Neuronal stem cell (in vitro differentiated cells): ENCODE measurements at regions not wholly inside any gene's neighbourhood (a gene's known extent, or its start where the extent isn't known, plus 50 kb on each side); places are given as distances from the start of the nearest gene placed in this dataset.

ENCODE experiments used
- DNase-seq: peaks from one replicate; pipeline ENCODE4 v3.0.0-alpha.2; 2013; ENCODE audit warnings: low spot score
- H2AFZ ChIP-seq: one replicate; pipeline ENCODE4 v1.6.1; 2013; ENCODE audit warnings: mild to moderate bottlenecking, low read length, inconsistent platforms
- H2AK5ac ChIP-seq: 2 replicates; pipeline ENCODE4 v1.6.1; 2013; ENCODE audit warnings: low read depth, mild to moderate bottlenecking, inconsistent platforms, low read length, moderate library complexity, mixed read lengths
- H2BK120ac ChIP-seq: 2 replicates; pipeline ENCODE4 v1.6.1; 2013; ENCODE audit warnings: low read depth, mild to moderate bottlenecking, inconsistent platforms, low read length, moderate library complexity, mixed read lengths
- H2BK12ac ChIP-seq: one replicate; pipeline ENCODE4 v1.6.1; 2013; ENCODE audit warnings: low read length, inconsistent platforms
- H2BK15ac ChIP-seq: 2 replicates; pipeline ENCODE4 v1.6.1; 2013; ENCODE audit warnings: mild to moderate bottlenecking, low read length, inconsistent platforms, mixed read lengths
- H2BK5ac ChIP-seq: one replicate; pipeline ENCODE4 v1.6.1; 2013; ENCODE audit warnings: inconsistent platforms, mild to moderate bottlenecking, low read length, moderate library complexity
- H3K14ac ChIP-seq: one replicate; pipeline ENCODE4 v1.6.1; 2013; ENCODE audit warnings: low read length, inconsistent platforms
- H3K18ac ChIP-seq: 2 replicates; pipeline ENCODE4 v1.6.1; 2013; ENCODE audit warnings: low read length, inconsistent platforms
- H3K23ac ChIP-seq: 2 replicates; pipeline ENCODE4 v1.6.1; 2013; ENCODE audit warnings: low read depth, mild to moderate bottlenecking, mixed read lengths, low read length, inconsistent platforms; ENCODE audit not compliant: poor library complexity
- H3K27ac ChIP-seq: replicated peaks from 3 replicates; pipeline ENCODE4 v1.5.1; 2013; ENCODE audit warnings: low read length, inconsistent platforms
- H3K27me3 ChIP-seq, 3 experiments: 2 replicates each; pipeline ENCODE4 v1.6.1; 2013; ENCODE audit warnings: low read length in 3 of 3, mild to moderate bottlenecking in 2 of 3, inconsistent platforms in 1 of 3, low read depth in 1 of 3, mixed read lengths in 1 of 3, moderate library complexity in 1 of 3; ENCODE audit not compliant: control insufficient read depth in 3 of 3, insufficient read depth in 3 of 3
- H3K36me3 ChIP-seq, 2 donors: replicated peaks in 1 of 2; 2 replicates each; pipeline ENCODE4 v1.6.1; 2013; ENCODE audit warnings: low read length in 2 of 2; ENCODE audit not compliant: control insufficient read depth in 2 of 2, insufficient read depth in 2 of 2
- H3K4ac ChIP-seq: 2 replicates; pipeline ENCODE4 v1.6.1; 2013; ENCODE audit warnings: inconsistent platforms, mild to moderate bottlenecking, low read length, moderate library complexity
- H3K4me1 ChIP-seq, 2 donors: 1 replicate in 1 of 2; 2 replicates in 1 of 2; pipeline ENCODE4 v1.6.1; 2013; ENCODE audit warnings: low read length in 2 of 2, low read depth in 1 of 2; ENCODE audit not compliant: control insufficient read depth in 2 of 2, insufficient read depth in 1 of 2
- H3K4me2 ChIP-seq: one replicate; pipeline ENCODE4 v1.6.1; 2013; ENCODE audit warnings: mild to moderate bottlenecking, low read length, inconsistent platforms; ENCODE audit not compliant: insufficient read depth, poor library complexity, severe bottlenecking
- H3K4me3 ChIP-seq, 2 donors: 2 replicates each; pipeline ENCODE4 v1.5.1; 2013; ENCODE audit warnings: low read length in 2 of 2, mild to moderate bottlenecking in 2 of 2, inconsistent platforms in 1 of 2, moderate library complexity in 1 of 2
- H3K79me1 ChIP-seq: one replicate; pipeline ENCODE4 v1.6.1; 2013; ENCODE audit warnings: low read depth, mild to moderate bottlenecking, inconsistent platforms, low read length, moderate library complexity
- H3K9ac ChIP-seq: one replicate; pipeline ENCODE4 v1.6.1; 2013; ENCODE audit warnings: mild to moderate bottlenecking, low read depth, low read length, inconsistent platforms; ENCODE audit not compliant: poor library complexity
- H3K9me3 ChIP-seq, 2 donors: replicated peaks in 1 of 2; 2 replicates each; pipeline versions ENCODE3 to v1.6.1; 2013; ENCODE audit warnings: low read length in 2 of 2, mild to moderate bottlenecking in 2 of 2, inconsistent platforms in 1 of 2, low read depth in 1 of 2, mixed read lengths in 1 of 2, moderate library complexity in 1 of 2; ENCODE audit not compliant: control insufficient read depth in 2 of 2, insufficient read depth in 1 of 2
- H4K8ac ChIP-seq: one replicate; pipeline ENCODE4 v1.6.1; 2013; ENCODE audit warnings: low read depth, mild to moderate bottlenecking, inconsistent platforms, low read length, moderate library complexity
- H4K91ac ChIP-seq: one replicate; pipeline ENCODE4 v1.6.1; 2013; ENCODE audit warnings: low read length, low read depth, mild to moderate bottlenecking, inconsistent platforms; ENCODE audit not compliant: poor library complexity
- WGBS, 2 donors: extraction: QIAGEN DNeasy Blood & Tissue Kit; methylation state at CpG; one replicate each; pipeline ENCODE4 v1.1.7; 2013; ENCODE audit warnings: missing lambda C conversion rate in 2 of 2, mixed read lengths in 1 of 2; ENCODE audit not compliant: insufficient read length in 2 of 2, insufficient replicate concordance in 1 of 2; ENCODE audit errors: extremely low coverage in 2 of 2; 5-methylcytosine and 5-hydroxymethylcytosine counted together

DNA sequence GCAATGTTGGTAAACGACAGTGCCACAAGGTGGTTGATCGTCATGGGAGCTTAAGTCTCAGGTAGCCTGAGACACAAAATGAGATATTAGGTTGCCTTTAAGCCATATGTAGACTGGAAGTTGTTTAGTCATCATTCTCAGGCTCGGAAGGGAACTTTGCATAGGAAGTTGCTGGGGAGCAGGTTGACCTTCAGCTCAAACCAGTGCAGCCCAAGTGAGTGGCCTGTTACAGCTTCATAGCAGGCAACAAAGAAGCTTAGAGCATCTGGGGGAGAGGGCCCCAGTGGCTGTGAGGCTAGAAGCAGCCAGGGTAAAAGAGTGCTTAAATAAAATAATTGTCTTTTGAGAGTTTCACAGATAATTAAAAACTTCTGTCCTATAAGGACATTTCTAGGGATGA, 404.0 kb downstream of the GUCY1A2 start:
- H3K36me3 ChIP-seq = no peaks in the 10 kb centered on the region
- no peak overlapping the region for H4K91ac ChIP-seq
- H2AFZ ChIP-seq = peak overlapping the region; percentile 12
- no peak overlapping the region for H3K18ac ChIP-seq
- H3K9me3 ChIP-seq = no peaks in the 10 kb centered on the region
- no peak overlapping the region for H2BK12ac ChIP-seq
- H2AK5ac ChIP-seq = no peak overlapping the region
- H3K4me1 ChIP-seq = peaks cover 0 to 3% of the 10 kb centered on the region in 2 donors
- H3K4ac ChIP-seq = no peak overlapping the region
- DNase-seq = no peak
- no peak overlapping the region for H2BK15ac ChIP-seq
- H3K79me1 ChIP-seq = no peaks in the 10 kb centered on the region
- no peak overlapping the region for H2BK5ac ChIP-seq
- no peak overlapping the region for H3K23ac ChIP-seq
- H4K8ac ChIP-seq = no peak overlapping the region
- no peak overlapping the region for H3K9ac ChIP-seq
- H3K4me3 ChIP-seq = no peak overlapping the region
- no peak overlapping the region for H3K27ac ChIP-seq
- no peaks in the 10 kb centered on the region for H3K27me3 ChIP-seq
- H3K14ac ChIP-seq = no peak overlapping the region
- no peak overlapping the region for H3K4me2 ChIP-seq
- H2BK120ac ChIP-seq = no peak overlapping the region
- WGBS, 2 donors = no CpG with 5 or more reads among the region's 3 CpGs

DNA sequence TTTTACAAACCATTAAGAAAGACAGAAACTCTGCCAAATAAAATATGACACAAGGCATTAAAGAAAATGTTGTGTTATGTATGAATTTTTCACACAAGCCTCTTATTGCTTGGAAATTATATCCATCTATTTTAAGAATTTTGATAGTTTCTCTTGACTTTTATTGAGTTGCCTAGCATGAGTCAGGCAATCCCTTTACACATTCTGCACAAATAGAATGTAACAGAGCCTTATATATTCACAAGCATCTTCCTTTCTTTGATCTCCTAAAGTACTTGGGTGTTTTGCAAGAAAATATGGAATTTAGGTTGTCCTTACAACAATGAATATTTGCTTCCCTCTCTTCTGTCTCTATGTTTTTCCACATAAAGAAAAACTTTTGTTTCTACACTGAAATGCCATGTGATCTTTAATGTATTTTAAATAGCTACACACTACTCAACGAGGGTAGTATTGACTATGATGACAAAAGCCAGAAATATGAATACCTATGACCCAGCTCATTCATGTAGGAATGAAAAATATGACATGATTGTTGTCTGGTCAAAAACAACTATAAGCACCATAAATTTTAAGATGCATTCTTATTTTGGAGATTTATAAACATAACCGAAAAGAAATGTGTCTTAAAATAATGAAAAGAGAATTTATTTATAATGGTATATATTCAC, 398.8 kb downstream of the GUCY1A2 start:
- Histone ChIP-seq H3K4me1 (no peaks in the 10 kb centered on the region), H2BK15ac (no peak overlapping the region), H3K9ac (no peak overlapping the region), H3K27me3 (no peaks in the 10 kb centered on the region), H3K14ac (no peak overlapping the region), H3K18ac (no peak overlapping the region), H3K23ac (no peak overlapping the region), H3K27ac (no peak overlapping the region), H3K9me3 (no peaks in the 10 kb centered on the region), H4K8ac (no peak overlapping the region), H2BK5ac (no peak overlapping the region), H3K79me1 (no peaks in the 10 kb centered on the region), H3K36me3 (no peaks in the 10 kb centered on the region), H2BK12ac (no peak overlapping the region), H2AFZ (no peak overlapping the region), H3K4ac (no peak overlapping the region), H3K4me2 (no peak overlapping the region), H2AK5ac (no peak overlapping the region), H3K4me3 (no peak overlapping the region), H4K91ac (no peak overlapping the region), H2BK120ac (no peak overlapping the region)
- no CpG with 5 or more reads among the region's 2 CpGs for whole genome bisulfite sequencing, 2 donors
- DNase-seq = no peak

DNA sequence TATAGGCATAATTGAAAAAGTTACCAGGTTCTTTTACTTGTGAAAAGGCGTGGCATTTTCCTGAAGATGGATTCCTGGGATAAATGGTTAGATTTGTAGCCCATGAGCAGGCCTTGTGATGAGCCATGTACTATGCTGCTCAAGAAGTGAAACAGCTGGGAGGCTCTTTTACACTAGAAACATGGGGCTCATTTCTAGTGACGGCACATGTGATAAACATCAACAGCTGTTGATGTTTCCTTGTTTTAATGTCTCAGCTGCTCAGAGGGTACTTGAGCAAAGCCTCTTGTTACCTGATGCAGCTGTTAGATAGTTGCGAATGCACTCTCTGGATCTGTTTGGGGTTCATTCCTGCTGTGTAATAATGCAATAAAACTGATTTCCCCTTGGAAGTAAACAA, 396.8 kb downstream of the GUCY1A2 start:
- Histone ChIP-seq H3K9me3 (no peaks in the 10 kb centered on the region), H2AK5ac (no peak overlapping the region), H3K4me1 (no peaks in the 10 kb centered on the region), H2BK5ac (no peak overlapping the region), H2BK120ac (no peak overlapping the region), H3K4me3 (no peak overlapping the region), H3K27me3 (no peaks in the 10 kb centered on the region), H3K27ac (no peak overlapping the region), H3K9ac (no peak overlapping the region), H3K23ac (no peak overlapping the region), H4K91ac (no peak overlapping the region), H4K8ac (no peak overlapping the region), H3K79me1 (no peaks in the 10 kb centered on the region), H3K18ac (no peak overlapping the region), H3K36me3 (no peaks in the 10 kb centered on the region), H2BK12ac (no peak overlapping the region), H2AFZ (no peak overlapping the region), H3K14ac (no peak overlapping the region), H2BK15ac (no peak overlapping the region), H3K4me2 (no peak overlapping the region), H3K4ac (no peak overlapping the region)
- DNase-seq = no peak
- WGBS, 2 donors = no CpG with 5 or more reads among the region's 3 CpGs
